BLaER1 treated with 17β-estradiol and CSF1 and Interleukin-3, amounts not matched to agents 10 nM and 100 nM (cell line): ENCODE measurements at regions not wholly inside any gene's neighbourhood (a gene's known extent, or its start where the extent isn't known, plus 50 kb on each side); places are given as distances from the start of the nearest gene placed in this dataset.

Experiments used
- H3K27ac ChIP-seq, 11 experiments: shearing (Covaris generic); formaldehyde crosslinking; 2 replicates each; pipeline ENCODE4 v1.8.1; 2022
- H3K27me3 ChIP-seq, 11 experiments: shearing (Covaris generic); formaldehyde crosslinking; 2 replicates each; pipeline ENCODE4 v1.8.1; 2022
- H3K36me3 ChIP-seq, 11 experiments: shearing (Covaris generic); formaldehyde crosslinking; 2 replicates each; pipeline ENCODE4 v1.8.1; 2022
- H3K4me1 ChIP-seq, 10 experiments: shearing (Covaris generic); formaldehyde crosslinking; 2 replicates each; pipeline ENCODE4 v1.8.1; 2022
- H3K4me2 ChIP-seq, 11 experiments: shearing (Covaris generic); formaldehyde crosslinking; 2 replicates each; pipeline ENCODE4 v1.8.1; 2022
- H3K4me3 ChIP-seq, 10 experiments: shearing (Covaris generic); formaldehyde crosslinking; 2 replicates each; pipeline ENCODE4 v1.8.1; 2022
- H3K9ac ChIP-seq, 11 experiments: shearing (Covaris generic); formaldehyde crosslinking; 2 replicates each; pipeline ENCODE4 v1.8.1; 2022
- H3K9me3 ChIP-seq, 11 experiments: shearing (Covaris generic); formaldehyde crosslinking; replicated peaks in 1 of 11; 2 replicates each; pipeline ENCODE4 v1.8.1; 2022
- H4K20me1 ChIP-seq, 11 experiments: shearing (Covaris generic); formaldehyde crosslinking; 2 replicates each; pipeline ENCODE4 v1.8.1; 2022
- Cebpa-rat ChIP-seq, 11 experiments: shearing (Covaris generic); IDR thresholded peaks; 2 replicates each; pipeline ENCODE4 v1.8.1; 2022

GRCh38 chr20:10917826-10918225 lies 244.0 kb upstream of the JAG1 start:
- Histone ChIP-seq H3K9me3 (no peaks in the 10 kb centered on the region; a peak in 1 of 22 replicates), H3K27me3 (no peaks in the 10 kb centered on the region), H3K4me1 (no peaks in the 10 kb centered on the region), H3K36me3 (no peaks in the 10 kb centered on the region), H3K4me3 (no peak overlapping the region), H3K27ac (no peak overlapping the region), H4K20me1 (no peaks in the 10 kb centered on the region), H3K4me2 (no peak overlapping the region), H3K9ac (no peak overlapping the region)
- no peak for TF ChIP-seq Cebpa-rat (IDR thresholded peaks at IDR 0.05)

- no peak overlapping the region for H3K4me3 ChIP-seq
- no peak overlapping the region for H3K27ac ChIP-seq
- no peak overlapping the region for H3K9ac ChIP-seq
- no peaks in the 10 kb centered on the region for H3K36me3 ChIP-seq
- TF ChIP-seq Cebpa-rat (IDR thresholded peaks at IDR 0.05), result no peak
- no peaks in the 10 kb centered on the region for H3K4me1 ChIP-seq
- no peak overlapping the region for H3K4me2 ChIP-seq
- H3K9me3 ChIP-seq, result no peaks in the 10 kb centered on the region; a peak in 1 of 22 replicates
- no peaks in the 10 kb centered on the region for H4K20me1 ChIP-seq
- no peaks in the 10 kb centered on the region for H3K27me3 ChIP-seq
These were observed 245.8 kb upstream of the JAG1 start for GRCh38 chr20:10919396-10920140.

- Histone ChIP-seq H3K4me1 (no peaks in the 10 kb centered on the region), H4K20me1 (no peaks in the 10 kb centered on the region), H3K27me3 (no peaks in the 10 kb centered on the region), H3K4me2 (no peak overlapping the region), H3K36me3 (no peaks in the 10 kb centered on the region), H3K9me3 (no peaks in the 10 kb centered on the region; a peak in 1 of 22 replicates), H3K4me3 (no peak overlapping the region), H3K9ac (no peak overlapping the region), H3K27ac (no peak overlapping the region)
- no peak for TF ChIP-seq Cebpa-rat (IDR thresholded peaks at IDR 0.05)
These were observed 246.6 kb upstream of the JAG1 start for GRCh38 chr20:10920396-10920795.

- Histone ChIP-seq H3K9me3 (no peaks in the 10 kb centered on the region; a peak in 1 of 22 replicates), H3K27ac (no peak overlapping the region), H3K4me2 (no peak overlapping the region), H4K20me1 (no peaks in the 10 kb centered on the region), H3K9ac (no peak overlapping the region), H3K4me1 (no peaks in the 10 kb centered on the region), H3K27me3 (no peaks in the 10 kb centered on the region), H3K4me3 (no peak overlapping the region), H3K36me3 (no peaks in the 10 kb centered on the region)
- TF ChIP-seq Cebpa-rat (IDR thresholded peaks at IDR 0.05), result no peak
These were observed 247.8 kb upstream of the JAG1 start for GRCh38 chr20:10921491-10922010.

GRCh38 chr20:10922506-10922905 lies 248.7 kb upstream of the JAG1 start:
- Histone ChIP-seq H3K4me2 (no peak overlapping the region), H4K20me1 (no peaks in the 10 kb centered on the region), H3K9ac (no peak overlapping the region), H3K4me3 (no peak overlapping the region), H3K36me3 (no peaks in the 10 kb centered on the region), H3K27ac (no peak overlapping the region), H3K27me3 (no peaks in the 10 kb centered on the region), H3K4me1 (no peaks in the 10 kb centered on the region), H3K9me3 (no peaks in the 10 kb centered on the region)
- no peak for TF ChIP-seq Cebpa-rat (IDR thresholded peaks at IDR 0.05)

GRCh38 chr20:10922941-10923340 lies 249.1 kb upstream of the JAG1 start:
- no peaks in the 10 kb centered on the region for H3K36me3 ChIP-seq
- no peaks in the 10 kb centered on the region for H3K27me3 ChIP-seq
- no peak for TF ChIP-seq Cebpa-rat (IDR thresholded peaks at IDR 0.05)
- H3K4me3 ChIP-seq, result no peak overlapping the region
- H3K27ac ChIP-seq, result no peak overlapping the region
- H3K4me2 ChIP-seq, result no peak overlapping the region
- no peaks in the 10 kb centered on the region for H3K9me3 ChIP-seq
- no peaks in the 10 kb centered on the region for H3K4me1 ChIP-seq
- no peak overlapping the region for H3K9ac ChIP-seq
- H4K20me1 ChIP-seq, result no peaks in the 10 kb centered on the region

- Histone ChIP-seq H3K27me3 (no peaks in the 10 kb centered on the region), H3K9me3 (no peaks in the 10 kb centered on the region), H3K36me3 (no peaks in the 10 kb centered on the region), H3K4me2 (no peak overlapping the region), H3K4me3 (no peak overlapping the region), H3K4me1 (no peaks in the 10 kb centered on the region), H3K9ac (no peak overlapping the region), H3K27ac (no peak overlapping the region), H4K20me1 (no peaks in the 10 kb centered on the region)
- no peak for TF ChIP-seq Cebpa-rat (IDR thresholded peaks at IDR 0.05)
These were observed 250.9 kb upstream of the JAG1 start for GRCh38 chr20:10924644-10925201.

- TF ChIP-seq Cebpa-rat (IDR thresholded peaks at IDR 0.05), result no peak
- Histone ChIP-seq H3K36me3 (no peaks in the 10 kb centered on the region), H3K9ac (no peak overlapping the region), H3K9me3 (no peaks in the 10 kb centered on the region), H3K27me3 (no peaks in the 10 kb centered on the region), H3K27ac (no peak overlapping the region), H3K4me3 (no peak overlapping the region), H3K4me1 (no peaks in the 10 kb centered on the region), H4K20me1 (no peaks in the 10 kb centered on the region), H3K4me2 (no peak overlapping the region)
These were observed 252.0 kb upstream of the JAG1 start for GRCh38 chr20:10925767-10926166.

GRCh38 chr20:10927011-10927583 lies 253.3 kb upstream of the JAG1 start:
- Histone ChIP-seq H3K4me3 (no peak overlapping the region), H3K4me1 (no peaks in the 10 kb centered on the region), H3K4me2 (no peak overlapping the region)

More at GRCh38 chr20:10927011-10927583, 253.3 kb upstream of the JAG1 start:
- Histone ChIP-seq H4K20me1 (no peaks in the 10 kb centered on the region), H3K27ac (no peak overlapping the region), H3K9ac (no peak overlapping the region), H3K9me3 (no peaks in the 10 kb centered on the region), H3K36me3 (no peaks in the 10 kb centered on the region), H3K27me3 (no peaks in the 10 kb centered on the region)
- TF ChIP-seq Cebpa-rat (IDR thresholded peaks at IDR 0.05), result no peak
